WI38 (cell line): ENCODE measurements at regions not wholly inside any gene's neighbourhood (a gene's known extent, or its start where the extent isn't known, plus 50 kb on each side); places are given as distances from the start of the nearest gene placed in this dataset.

Source experiments
- H3K4me3 ChIP-seq: 2 replicates; pipeline ENCODE4 v1.5.1; 2011; ENCODE audit warnings: low read depth, mild to moderate bottlenecking, control low read depth, low read length
- CTCF ChIP-seq: IDR thresholded peaks from 2 replicates; pipeline ENCODE4 v1.5.1; 2012; ENCODE audit warnings: low read depth, mild to moderate bottlenecking, control low read depth, low read length

- H3K4me3 ChIP-seq = no peak overlapping the region
- TF ChIP-seq CTCF = no peak
Measured at GRCh38 chr9:84486663-84487062, 146.1 kb upstream of the SLC28A3 start.

- no peak overlapping the region for H3K4me3 ChIP-seq
- TF ChIP-seq CTCF = no peak
Measured at GRCh38 chr9:84490206-84490841, 149.8 kb upstream of the SLC28A3 start.

GRCh38 chr9:84490842-84491325, 150.3 kb upstream of the SLC28A3 start:
- no peak for TF ChIP-seq CTCF
- H3K4me3 ChIP-seq = no peak overlapping the region

DNA sequence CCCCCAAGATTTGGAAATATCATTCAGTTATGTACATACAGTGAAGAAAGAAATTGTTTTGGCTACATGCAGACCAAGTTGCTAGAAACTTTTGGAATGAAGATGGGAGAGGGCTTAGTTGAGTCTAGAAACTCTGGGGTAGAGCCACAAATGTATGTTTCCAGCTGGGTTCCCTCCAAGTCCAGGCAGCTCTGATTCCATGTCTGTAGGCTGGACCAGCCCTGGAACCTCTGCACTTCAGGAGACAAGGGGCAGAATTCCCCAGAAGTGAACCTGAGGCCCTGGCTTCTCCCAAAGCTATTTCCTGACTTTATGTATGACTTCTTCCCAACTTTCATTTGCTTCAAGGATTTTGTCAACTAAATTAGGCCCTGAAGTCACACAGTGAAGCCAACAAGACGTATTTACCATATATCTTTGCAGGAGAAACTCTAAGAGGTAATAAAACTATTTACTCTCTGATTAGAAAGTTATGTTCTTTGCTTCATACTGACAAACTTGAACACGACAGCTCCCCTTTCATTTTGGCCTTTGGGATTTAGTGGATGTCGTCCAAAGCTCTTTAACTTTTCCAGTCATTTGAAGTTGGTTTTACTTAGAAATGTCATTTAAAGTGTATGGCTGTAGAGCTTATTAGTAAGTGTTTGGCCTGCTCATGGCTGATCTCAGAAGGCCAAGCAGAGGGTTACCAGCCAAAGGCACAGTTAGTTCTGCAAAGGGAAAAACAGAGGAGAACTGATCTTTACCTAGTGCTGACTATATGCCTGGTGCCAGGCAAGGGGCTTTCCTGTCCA, 152.0 kb upstream of the SLC28A3 start:
- TF ChIP-seq CTCF = no peak
- no peak overlapping the region for H3K4me3 ChIP-seq

- TF ChIP-seq CTCF = no peak
- H3K4me3 ChIP-seq = no peak overlapping the region
Measured at GRCh38 chr9:84493284-84493947, 152.9 kb upstream of the SLC28A3 start.

DNA sequence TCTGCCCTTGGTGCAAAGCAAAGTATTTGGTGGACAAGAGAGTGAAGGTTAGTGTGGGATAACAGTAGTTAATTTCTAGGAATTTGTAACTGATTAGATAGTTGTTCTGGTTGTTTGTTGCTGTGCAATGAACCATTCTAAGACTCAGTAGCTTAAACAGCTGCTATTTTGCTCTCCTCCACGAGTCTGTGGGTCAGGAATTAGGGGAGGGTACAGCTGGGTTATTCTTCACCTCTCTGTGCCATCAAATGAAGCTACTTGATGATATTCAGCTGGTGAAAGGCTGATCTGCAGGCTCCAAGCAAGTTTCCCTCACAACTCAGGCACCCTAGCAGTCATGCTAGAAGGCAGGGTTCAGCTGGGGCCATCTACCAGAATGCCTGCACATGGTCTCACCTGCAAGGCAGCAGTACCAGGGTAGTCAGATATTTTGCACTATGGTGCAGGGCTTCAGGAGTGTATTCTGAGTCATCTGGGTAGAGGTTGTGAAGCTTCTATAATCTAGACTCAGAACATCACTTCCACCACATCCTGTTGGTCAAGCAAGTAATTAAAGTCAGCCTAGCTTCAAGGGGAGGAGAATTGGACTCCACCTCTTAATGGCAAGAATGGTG, 159.5 kb upstream of the SLC28A3 start:
- no peak for TF ChIP-seq CTCF
- H3K4me3 ChIP-seq = no peak overlapping the region

- H3K4me3 ChIP-seq = no peak overlapping the region
- no peak for TF ChIP-seq CTCF
Measured at GRCh38 chr9:84500826-84501225, 160.3 kb upstream of the SLC28A3 start.
